Caco-2 (cell line): ENCODE measurements at regions not wholly inside any gene's neighbourhood (a gene's known extent, or its start where the extent isn't known, plus 50 kb on each side); places are given as distances from the start of the nearest gene placed in this dataset.

Experiments
- BruUV-seq: library from RNA; stranded (reverse); fragments of 400-500 nt; replicated peaks from 2 replicates; lab custom pipeline; 2021; lab: Mats Ljungman, UMichigan
- CTCF ChIA-PET: fragments of 300-600 bp; sonication (Branson Sonifier 250); formaldehyde crosslinking; loops from one replicate; lab custom pipeline; 2022; ENCODE audit warnings: antibody characterized with exemption; lab: Charles Lee
- POLR2A ChIA-PET: fragments of 300-600 bp; sonication (Branson Sonifier 250); formaldehyde crosslinking; loops from one replicate; lab custom pipeline; 2022; ENCODE audit warnings: antibody characterized with exemption; lab: Charles Lee
- DNase-seq, 2 experiments: peaks; one replicate each; pipeline versions ENCODE4 v3.0.0 to v3.0.0-alpha.2; 2020 to 2022
- H3K27me3 ChIP-seq: replicated peaks from 2 replicates; pipeline ENCODE4 v1.6.0; 2011; ENCODE audit warnings: low read length; ENCODE audit not compliant: control insufficient read depth, insufficient read depth
- H3K36me3 ChIP-seq: 2 replicates; pipeline ENCODE4 v1.5.1; 2011; ENCODE audit warnings: low read length; ENCODE audit not compliant: control insufficient read depth, insufficient read depth
- H3K4me1 ChIP-seq: fragments of 250-450 bp; sonication (Bioruptor Pico); 2 replicates; pipeline ENCODE4 v1.5.1; 2020; ENCODE audit warnings: mild to moderate bottlenecking
- H3K4me3 ChIP-seq: 2 replicates; pipeline ENCODE4 v1.5.1; 2011; ENCODE audit warnings: low read depth, mild to moderate bottlenecking, control low read depth, low read length
- H3K9me3 ChIP-seq: fragments of 250-450 bp; sonication (Bioruptor Pico); 2 replicates; pipeline ENCODE4 v1.5.1; 2020; ENCODE audit warnings: mild to moderate bottlenecking, moderate library complexity
- H3K27ac Mint-ChIP-seq: one replicate; pipeline ENCODE4 v1.8.0; 2022; ENCODE audit warnings: mixed read lengths; ENCODE audit not compliant: unreplicated experiment
- H3K27me3 Mint-ChIP-seq: one replicate; pipeline ENCODE4 v1.8.0; 2022; ENCODE audit warnings: mixed read lengths; ENCODE audit not compliant: insufficient read depth, unreplicated experiment
- H3K36me3 Mint-ChIP-seq: one replicate; pipeline ENCODE4 v1.8.0; 2022; ENCODE audit warnings: mild to moderate bottlenecking, mixed read lengths; ENCODE audit not compliant: insufficient read depth, unreplicated experiment
- H3K4me1 Mint-ChIP-seq: one replicate; pipeline ENCODE4 v1.8.0; 2022; ENCODE audit warnings: low read depth, mixed read lengths; ENCODE audit not compliant: unreplicated experiment
- H3K4me3 Mint-ChIP-seq: one replicate; pipeline ENCODE4 v1.8.0; 2022; ENCODE audit warnings: mild to moderate bottlenecking, moderate library complexity, mixed read lengths; ENCODE audit not compliant: unreplicated experiment
- H3K9me3 Mint-ChIP-seq: one replicate; pipeline ENCODE4 v1.8.0; 2022; ENCODE audit warnings: mixed read lengths; ENCODE audit not compliant: unreplicated experiment
- intact Hi-C: fragments of 100-400 bp; cut with micrococcal nuclease; formaldehyde crosslinking; loops from one replicate; pipeline ENCODE4 v1.10.0; 2022; ENCODE audit not compliant: unreplicated experiment
- TF ChIP-seq, protein P1 (sequence below), 2 experiments: fragments of 200-600 bp in 1 of 2; IDR thresholded peaks; 1 replicate in 1 of 2; 2 replicates in 1 of 2; pipeline versions ENCODE4 v1.5.1 to v1.8.0; 2011 to 2022; ENCODE audit warnings: antibody characterized with exemption in 1 of 2, control low read depth in 1 of 2, inconsistent platforms in 1 of 2, low read depth in 1 of 2, low read length in 1 of 2, mild to moderate bottlenecking in 1 of 2, moderate library complexity in 1 of 2; ENCODE audit not compliant: insufficient read depth in 1 of 2, severe bottlenecking in 1 of 2, unreplicated experiment in 1 of 2

DNA sequence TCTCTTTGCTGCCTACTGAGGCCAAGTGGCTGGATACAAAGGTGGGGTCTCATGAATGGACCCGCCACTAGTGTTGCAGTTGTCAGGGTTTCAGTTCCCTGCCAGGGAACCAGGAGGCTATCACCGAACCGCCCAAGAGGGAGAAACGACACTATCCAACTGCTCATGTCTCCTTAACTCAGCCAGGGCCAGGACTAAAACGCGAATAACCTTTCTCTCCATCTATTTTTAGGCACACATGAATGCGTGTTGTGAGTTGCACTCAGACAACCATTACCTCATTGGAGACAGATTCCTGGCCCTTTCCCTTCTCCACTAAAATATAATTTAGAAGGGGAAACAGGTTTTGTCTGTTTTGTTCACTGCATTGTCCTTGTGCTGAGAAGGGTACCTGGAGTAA lies 559.5 kb downstream of the SOCS6 start:
- Histone ChIP-seq H3K4me3 (no peak overlapping the region), H3K27me3 (no peaks in the 10 kb centered on the region), H3K4me1 (no peaks in the 10 kb centered on the region), H3K36me3 (no peaks in the 10 kb centered on the region), H3K9me3 (no peaks in the 10 kb centered on the region)
- CTCF ChIA-PET: no interaction called here
- intact Hi-C loops: no loop called here
- POLR2A ChIA-PET: no interaction called here
- H3K4me1 Mint-ChIP-seq: no peaks in the 10 kb centered on the region
- no TSS peak for BruUV-seq
- TF ChIP-seq, protein P1, sequence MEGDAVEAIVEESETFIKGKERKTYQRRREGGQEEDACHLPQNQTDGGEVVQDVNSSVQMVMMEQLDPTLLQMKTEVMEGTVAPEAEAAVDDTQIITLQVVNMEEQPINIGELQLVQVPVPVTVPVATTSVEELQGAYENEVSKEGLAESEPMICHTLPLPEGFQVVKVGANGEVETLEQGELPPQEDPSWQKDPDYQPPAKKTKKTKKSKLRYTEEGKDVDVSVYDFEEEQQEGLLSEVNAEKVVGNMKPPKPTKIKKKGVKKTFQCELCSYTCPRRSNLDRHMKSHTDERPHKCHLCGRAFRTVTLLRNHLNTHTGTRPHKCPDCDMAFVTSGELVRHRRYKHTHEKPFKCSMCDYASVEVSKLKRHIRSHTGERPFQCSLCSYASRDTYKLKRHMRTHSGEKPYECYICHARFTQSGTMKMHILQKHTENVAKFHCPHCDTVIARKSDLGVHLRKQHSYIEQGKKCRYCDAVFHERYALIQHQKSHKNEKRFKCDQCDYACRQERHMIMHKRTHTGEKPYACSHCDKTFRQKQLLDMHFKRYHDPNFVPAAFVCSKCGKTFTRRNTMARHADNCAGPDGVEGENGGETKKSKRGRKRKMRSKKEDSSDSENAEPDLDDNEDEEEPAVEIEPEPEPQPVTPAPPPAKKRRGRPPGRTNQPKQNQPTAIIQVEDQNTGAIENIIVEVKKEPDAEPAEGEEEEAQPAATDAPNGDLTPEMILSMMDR (IDR thresholded peaks at IDR 0.05; ENCODE audit: insufficient read depth in 1 of 2, low read depth in 1 of 2, low read length in 1 of 2, severe bottlenecking in 1 of 2, unreplicated experiment in 1 of 2): no peak
- no peak overlapping the region for H3K27ac Mint-ChIP-seq
- H3K36me3 Mint-ChIP-seq: no peaks in the 10 kb centered on the region
- H3K27me3 Mint-ChIP-seq: peaks cover 13% of the 10 kb centered on the region
- DNase-seq: no peak
- H3K9me3 Mint-ChIP-seq: no peaks in the 10 kb centered on the region
- H3K4me3 Mint-ChIP-seq: no peak overlapping the region

DNA sequence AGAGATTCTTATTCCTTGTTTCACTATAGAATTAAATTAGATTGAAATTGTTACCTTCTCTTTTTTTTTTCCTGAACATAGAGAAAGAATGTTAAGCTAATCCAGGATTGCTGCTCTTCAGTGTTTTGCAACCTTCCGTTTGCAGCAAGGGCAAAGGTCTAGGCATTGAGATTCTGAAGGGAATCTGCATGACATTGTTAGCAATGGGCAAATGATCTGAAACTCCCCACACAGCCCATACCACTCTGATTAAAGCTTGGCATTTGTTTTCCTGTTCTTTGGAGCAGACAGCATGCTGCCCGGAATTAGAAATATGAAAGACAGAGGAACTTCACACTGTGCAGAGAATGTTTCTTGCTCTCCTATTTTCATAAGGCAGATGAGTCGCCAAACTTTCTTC lies 551.8 kb downstream of the SOCS6 start:
- Histone ChIP-seq H3K4me3 (no peak overlapping the region), H3K4me1 (no peaks in the 10 kb centered on the region), H3K9me3 (no peaks in the 10 kb centered on the region), H3K36me3 (no peaks in the 10 kb centered on the region), H3K27me3 (no peaks in the 10 kb centered on the region)
- no TSS peak for BruUV-seq
- Mint-ChIP-seq H3K36me3 (no peaks in the 10 kb centered on the region), H3K27me3 (no peaks in the 10 kb centered on the region), H3K4me1 (no peaks in the 10 kb centered on the region), H3K4me3 (no peak overlapping the region), H3K9me3 (no peaks in the 10 kb centered on the region), H3K27ac (no peak overlapping the region)
- intact Hi-C loops: no loop called here
- TF ChIP-seq, protein P1 (IDR thresholded peaks at IDR 0.05; ENCODE audit: insufficient read depth in 1 of 2, low read depth in 1 of 2, low read length in 1 of 2, severe bottlenecking in 1 of 2, unreplicated experiment in 1 of 2): no peak
- ChIA-PET CTCF (no interaction called here), POLR2A (no interaction called here)
- no peak for DNase-seq

DNA sequence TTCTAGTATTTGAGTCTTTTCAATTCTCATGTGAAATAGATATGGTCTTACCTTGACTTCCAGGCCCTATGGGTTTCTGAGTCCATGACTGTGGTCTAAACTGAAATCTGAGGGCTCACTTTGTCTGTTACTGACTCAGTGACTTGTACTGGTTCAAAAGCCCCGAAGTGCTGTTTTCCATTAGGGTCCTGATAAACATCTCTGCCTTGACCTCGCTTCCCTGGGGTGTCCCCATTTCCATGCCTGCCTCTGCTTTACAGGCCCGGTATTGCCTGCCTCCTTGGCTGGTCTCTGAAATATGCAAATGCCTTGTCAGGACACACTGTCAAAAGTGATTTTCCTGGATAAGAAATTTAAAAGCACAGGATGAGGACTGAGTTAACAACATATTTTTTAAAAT lies 538.8 kb downstream of the SOCS6 start:
- no peak for DNase-seq
- Mint-ChIP-seq H3K27me3 (no peaks in the 10 kb centered on the region), H3K27ac (no peak overlapping the region), H3K4me3 (no peak overlapping the region), H3K36me3 (no peaks in the 10 kb centered on the region), H3K4me1 (no peaks in the 10 kb centered on the region), H3K9me3 (no peaks in the 10 kb centered on the region)
- no peak overlapping the region for H3K4me3 ChIP-seq
- CTCF ChIA-PET: no interaction called here
- H3K9me3 ChIP-seq: no peaks in the 10 kb centered on the region
- TF ChIP-seq, protein P1 (IDR thresholded peaks at IDR 0.05; ENCODE audit: insufficient read depth in 1 of 2, low read depth in 1 of 2, low read length in 1 of 2, severe bottlenecking in 1 of 2, unreplicated experiment in 1 of 2): no peak
- no peaks in the 10 kb centered on the region for H3K27me3 ChIP-seq
- H3K36me3 ChIP-seq: no peaks in the 10 kb centered on the region
- POLR2A ChIA-PET: no interaction called here
- H3K4me1 ChIP-seq: no peaks in the 10 kb centered on the region
- no TSS peak for BruUV-seq
- intact Hi-C loops: no loop called here
